Middle frontal gyrus (tissue), 1 donor: ENCODE measurements at regions not wholly inside any gene's neighbourhood (a gene's known extent, or its start where the extent isn't known, plus 50 kb on each side); places are given as distances from the start of the nearest gene placed in this dataset.

ENCODE experiments used
- DNase-seq: peaks from one replicate; pipeline ENCODE4 v3.0.0-alpha.2; 2015; ENCODE audit warnings: low spot score; ENCODE audit errors: extremely low spot score

DNA sequence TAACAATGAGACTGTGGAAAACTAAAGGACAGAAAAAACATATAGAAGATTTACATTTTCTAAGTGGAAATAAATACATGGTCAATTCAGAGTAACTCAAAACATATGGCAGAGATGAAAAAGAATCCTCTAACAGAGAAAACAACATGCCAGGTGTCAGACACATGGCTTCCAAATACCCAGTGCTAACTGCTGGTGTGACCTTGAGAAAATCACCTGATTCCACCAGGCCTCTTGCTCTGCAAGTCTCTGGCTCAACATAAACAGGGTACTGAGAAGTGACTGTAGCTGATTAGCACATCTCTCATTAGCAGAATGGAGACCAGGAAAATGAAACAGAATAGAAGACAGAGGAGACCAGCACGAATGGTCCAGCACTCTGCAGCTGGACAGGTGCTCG, 210.8 kb downstream of the HNMT start:
- DNase-seq: no peak

DNA sequence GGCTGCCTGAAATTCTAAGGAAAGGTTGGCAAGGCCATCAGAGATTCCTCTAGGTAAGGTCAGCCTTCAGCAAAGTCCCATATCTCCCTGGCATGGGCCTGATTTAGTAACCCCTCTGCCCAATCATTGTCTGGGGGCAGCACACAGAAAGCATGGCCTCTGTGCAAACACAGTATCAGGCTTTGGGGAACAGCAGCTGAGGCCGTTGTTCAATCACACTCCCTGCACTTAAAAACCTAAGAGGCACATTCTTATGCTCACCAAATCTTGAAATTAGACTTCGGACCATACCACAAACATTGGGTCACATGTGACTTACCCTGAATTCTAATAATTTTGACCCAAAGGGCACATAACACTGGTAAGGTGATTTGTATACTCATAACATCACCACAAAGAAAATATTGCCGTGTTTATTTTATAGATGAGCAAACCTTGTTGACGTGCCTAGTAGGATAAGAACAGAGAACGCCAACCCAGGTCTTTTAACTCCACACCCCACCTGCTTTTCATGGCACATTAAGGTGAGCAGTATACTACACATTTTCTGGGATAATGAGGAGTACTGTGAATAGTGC, 212.7 kb downstream of the HNMT start:
- no peak for DNase-seq

DNA sequence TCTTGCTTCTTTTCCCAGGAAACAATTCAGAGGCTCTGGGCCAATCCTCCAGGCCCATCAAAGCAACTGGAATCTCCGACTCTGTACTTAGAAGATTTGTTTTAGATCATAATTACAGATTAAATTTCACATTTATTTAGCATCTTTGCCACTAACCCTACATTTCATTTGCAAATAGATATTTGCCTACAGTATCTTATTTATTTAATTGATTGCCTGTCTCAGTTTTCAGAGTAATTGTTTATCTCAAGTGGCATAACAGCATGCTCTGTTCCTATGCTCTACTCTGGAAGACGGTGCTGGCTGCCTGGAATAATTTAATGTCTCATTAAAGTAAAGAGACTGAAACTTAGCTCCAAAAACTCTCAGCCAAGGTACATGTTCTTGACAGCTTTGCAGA, 213.4 kb downstream of the HNMT start:
- DNase-seq: no peak

DNA sequence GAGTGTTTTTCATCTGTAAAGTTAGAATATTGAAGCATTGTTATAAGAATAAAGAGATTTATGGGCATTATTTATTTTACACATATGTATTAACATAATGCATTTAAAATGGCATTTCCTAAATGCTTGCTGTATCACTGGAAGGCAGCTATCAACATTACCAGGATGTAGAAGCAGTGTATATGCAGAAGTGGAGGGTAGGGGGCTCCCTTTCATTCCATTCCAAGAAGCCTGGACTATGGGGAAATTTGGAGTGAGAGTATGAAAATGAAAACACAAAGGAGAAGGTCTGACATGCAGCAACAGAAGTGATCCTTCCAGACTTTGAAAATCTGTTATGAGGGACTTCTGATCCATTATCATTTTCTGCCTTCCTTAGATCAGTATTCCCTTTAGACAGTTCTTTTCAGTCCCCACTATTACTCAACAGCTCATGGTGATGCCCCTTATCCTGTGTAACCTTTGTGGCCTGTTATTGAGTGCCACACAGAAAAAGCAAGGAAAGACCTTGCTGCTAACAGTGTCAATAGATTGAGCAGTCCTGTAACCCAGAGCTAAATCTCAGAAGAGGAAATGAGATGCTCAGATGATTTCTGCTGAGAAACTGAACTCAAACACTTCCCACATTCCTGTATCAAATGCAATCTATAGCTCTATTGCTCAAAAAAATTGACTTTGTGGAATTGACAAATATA, 216.6 kb downstream of the HNMT start:
- no peak for DNase-seq

DNA sequence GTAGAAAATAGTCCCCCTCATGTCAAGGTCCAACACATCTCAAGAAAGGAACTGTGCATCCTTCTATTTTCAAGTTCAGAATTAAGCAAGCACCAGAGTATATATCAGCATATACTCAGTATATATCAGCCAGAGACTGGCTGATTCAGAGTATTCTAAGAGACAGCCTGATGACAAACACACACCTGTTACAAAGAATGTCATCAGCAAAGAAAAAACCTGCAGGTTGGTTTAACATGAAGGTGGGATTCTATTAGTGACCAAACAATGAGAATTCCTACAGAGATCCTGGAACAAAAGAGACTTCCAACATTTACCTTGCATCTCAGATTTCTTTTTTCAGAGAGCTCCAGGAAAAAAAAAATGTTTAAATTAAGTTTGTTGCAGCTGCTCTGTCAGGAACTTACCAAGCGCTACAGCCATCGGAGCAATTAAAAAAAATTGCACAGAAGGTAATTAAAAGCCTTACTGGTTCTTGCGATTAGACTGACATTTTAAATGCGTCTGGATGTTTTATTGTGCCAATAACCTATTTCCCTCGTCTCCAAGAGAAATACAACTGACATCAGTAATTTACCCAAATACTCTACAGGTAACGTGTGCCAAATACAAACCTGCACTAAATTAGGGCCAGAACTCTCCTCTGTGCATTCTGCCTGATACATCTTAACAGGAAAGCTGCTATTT, 218.1 kb downstream of the HNMT start:
- DNase-seq: no peak

DNA sequence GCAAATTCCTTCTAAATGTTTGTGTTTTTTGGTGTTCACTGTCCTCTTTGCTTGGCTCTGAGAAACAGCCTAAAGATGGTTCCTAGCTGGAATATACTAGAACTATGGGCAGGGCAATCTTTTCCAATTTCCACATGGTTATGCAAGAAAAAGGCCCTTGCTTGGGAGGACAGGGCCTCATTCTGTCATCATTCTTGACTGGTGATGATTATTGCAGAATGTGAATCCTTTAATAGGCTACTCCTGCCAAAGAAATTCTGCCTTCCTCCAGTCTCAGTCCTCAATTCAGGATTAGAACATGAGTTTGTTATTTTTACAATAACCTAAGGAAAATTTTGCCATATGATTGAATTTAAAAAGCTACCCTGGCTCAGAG, 218.7 kb downstream of the HNMT start:
- no peak for DNase-seq

DNA sequence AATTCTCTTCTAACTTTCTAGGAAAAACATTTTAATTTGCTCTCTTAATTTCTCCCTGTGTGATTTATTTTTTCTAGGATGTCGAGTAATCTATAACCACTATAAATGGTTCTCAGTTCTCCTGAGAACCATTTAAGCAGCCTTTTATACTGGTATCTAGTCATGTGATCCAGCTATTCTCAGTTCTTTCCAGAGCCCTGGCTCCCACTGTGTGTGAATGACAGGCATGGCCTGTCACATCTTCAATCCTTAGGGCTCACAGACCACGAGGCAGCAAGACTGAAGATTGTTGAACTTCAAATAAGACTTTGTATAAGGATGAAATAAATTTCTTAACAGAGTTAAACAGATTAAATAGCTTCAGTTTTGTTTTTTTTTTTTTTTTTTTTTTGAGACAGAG, 219.4 kb downstream of the HNMT start:
- no peak for DNase-seq

DNA sequence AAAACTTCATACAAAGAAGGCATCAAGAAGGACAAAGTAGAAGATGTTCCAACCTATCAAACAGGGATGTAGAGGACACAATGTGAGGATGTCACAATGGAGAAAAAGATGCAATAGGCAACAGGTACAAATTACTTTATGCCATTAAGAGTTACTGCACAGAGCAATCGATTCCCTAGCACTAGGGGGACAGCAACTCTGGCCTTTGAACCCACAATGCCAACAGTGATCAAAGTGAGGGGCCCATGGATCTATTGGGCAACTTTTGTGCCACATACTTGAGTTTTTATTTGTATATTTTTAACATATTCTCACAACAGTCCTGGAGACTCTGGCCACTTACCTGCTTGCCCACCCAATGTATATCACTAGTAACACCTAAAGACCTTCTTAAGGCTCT, 220.2 kb downstream of the HNMT start:
- DNase-seq: no peak

DNA sequence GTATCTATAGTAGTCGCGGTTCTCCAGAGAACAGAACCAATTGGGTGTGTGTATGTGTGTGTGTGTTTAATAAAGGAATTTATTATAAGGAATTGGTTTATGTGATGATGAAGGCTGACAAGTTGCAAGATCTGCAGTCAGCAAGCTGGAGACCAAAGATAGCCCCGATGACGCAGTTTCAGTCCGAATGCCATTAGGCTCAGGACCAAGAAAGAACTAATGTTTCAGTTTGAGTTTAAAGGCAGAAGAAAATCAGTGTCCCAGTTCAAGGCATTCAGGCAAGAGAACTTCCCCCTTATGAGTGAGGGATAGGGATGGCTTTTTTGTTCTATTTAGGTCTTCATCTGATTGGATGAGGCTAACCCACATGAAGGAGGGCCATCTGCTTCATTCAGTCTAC, 221.6 kb downstream of the HNMT start:
- DNase-seq: no peak

DNA sequence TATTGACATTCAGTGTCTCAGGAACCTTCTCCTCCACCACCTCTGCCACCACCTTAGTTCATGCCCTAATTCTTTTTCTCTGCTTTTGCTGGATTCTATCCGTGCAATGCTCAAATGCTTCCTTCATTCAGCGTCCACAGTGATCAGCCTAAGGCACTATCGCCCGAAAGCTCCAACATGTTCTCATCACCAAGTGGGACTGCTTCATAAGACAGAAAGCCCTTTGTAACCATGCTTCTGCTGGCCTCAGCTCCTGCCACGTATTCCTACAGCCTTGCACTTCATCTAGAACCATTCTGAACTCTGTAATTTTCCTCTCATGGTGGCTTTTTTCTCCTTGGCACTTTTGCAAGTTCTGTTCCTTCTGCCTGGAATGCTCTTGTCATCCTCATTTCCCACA, 222.9 kb downstream of the HNMT start:
- no peak for DNase-seq

DNA sequence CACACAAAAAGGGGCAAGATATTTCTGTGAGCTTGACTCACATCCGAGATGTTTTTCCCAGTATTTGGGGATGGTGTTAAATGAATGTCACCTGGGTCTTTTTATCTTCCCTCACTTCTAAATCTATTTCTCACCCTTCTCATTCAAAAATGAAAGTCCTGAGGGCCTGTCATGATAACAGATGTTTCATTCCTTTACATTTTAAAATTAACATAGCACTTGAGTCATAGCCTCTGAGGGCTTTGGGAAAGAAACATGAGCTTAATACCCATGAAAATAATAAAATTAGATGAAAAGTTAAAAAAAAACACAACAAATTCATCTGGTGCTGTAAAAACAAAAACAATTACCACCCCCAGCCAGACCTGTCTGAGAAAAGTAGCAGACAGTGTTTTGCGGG, 226.7 kb downstream of the HNMT start:
- DNase-seq: no peak

DNA sequence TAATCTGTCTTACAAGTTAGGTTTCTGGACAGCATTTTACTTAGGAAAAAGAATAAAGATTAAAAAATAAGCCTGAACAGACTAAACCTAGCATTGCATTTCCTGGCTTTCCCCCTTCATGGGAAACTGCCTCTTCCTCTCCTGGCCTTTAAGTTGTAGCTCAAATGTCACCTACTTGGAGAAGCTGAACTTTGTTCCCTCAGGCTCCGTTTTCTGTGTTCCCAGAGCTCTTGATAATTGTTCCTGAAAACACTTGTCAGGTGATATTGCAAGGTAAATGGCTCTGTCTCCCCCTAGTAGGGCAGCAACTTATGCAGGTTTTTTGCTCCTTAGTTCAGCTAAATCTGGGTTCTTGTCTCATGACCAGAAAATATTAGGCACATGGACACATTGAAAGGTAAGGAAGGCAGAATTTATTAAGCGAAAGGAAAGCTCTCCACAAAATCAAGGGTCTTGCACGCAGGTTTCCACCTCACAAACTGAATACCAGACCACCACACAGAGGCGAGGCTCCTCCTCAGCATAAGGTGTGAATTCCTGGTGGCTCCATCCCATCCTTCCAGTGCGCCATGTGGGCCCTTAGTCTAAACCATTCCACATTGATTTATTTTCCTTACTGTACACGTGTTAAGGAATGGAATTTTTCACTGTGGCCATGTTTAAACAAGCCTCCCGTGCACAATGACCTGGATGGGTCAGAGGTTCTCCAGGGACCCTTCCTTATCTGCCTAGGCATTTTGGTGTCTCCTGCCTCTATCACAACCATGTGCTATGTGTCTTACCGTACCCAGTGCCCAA, 229.3 kb downstream of the HNMT start:
- DNase-seq: no peak

DNA sequence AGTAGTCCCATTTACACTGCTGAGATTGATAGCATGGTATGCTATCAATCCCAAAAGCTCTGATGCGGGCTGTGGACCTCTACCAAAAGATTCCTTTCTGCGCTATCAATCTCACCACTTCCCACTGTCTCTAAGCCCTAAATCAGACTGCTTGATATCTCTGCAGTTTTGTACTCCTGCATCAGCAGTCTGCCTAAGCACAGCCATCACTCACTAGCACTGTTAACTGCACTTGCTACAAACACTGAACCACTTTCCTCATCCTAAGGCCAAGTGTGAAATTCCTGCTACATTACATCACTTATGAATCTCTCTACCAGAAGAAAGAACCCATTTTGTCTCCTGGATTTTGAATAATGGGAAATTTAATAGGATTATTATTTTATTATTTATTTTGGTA, 237.0 kb downstream of the HNMT start:
- no peak for DNase-seq

DNA sequence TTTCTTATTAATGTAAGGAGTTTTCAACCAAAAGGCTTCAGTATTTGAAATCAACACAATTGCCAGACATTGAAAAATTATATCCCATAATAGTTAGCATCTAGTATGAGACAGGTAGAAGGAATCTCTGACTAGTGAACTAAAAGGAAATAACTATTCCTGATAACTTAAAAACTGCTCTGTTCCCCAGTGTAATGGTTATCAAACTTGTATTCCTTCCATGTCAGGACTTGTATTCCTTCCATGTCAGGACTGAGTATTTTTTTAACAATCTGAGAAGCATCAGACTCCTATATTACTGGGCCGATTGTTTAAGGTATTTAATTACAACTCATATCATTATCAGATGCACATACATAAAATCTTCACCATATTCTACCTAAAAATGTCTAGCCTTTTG, 238.5 kb downstream of the HNMT start:
- no peak for DNase-seq

DNA sequence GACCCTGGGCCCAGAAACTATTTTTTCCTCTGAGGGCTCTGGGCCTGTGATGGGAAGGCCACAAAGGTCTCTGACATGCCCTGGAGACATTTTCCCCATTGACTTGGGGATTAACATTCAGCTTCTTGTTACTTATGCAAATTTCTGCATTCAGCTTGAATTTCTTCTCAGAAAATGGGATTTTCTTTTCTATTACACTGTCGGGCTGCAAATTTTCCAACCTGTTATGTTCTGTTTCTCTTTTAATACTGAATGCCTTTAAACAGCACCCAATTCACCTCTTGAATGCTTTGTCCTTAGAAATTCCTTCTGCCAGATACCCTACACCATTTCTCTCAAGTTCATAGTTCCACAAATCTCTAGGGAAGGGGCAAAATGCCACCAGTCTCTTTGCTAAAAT, 241.0 kb downstream of the HNMT start:
- DNase-seq: no peak

DNA sequence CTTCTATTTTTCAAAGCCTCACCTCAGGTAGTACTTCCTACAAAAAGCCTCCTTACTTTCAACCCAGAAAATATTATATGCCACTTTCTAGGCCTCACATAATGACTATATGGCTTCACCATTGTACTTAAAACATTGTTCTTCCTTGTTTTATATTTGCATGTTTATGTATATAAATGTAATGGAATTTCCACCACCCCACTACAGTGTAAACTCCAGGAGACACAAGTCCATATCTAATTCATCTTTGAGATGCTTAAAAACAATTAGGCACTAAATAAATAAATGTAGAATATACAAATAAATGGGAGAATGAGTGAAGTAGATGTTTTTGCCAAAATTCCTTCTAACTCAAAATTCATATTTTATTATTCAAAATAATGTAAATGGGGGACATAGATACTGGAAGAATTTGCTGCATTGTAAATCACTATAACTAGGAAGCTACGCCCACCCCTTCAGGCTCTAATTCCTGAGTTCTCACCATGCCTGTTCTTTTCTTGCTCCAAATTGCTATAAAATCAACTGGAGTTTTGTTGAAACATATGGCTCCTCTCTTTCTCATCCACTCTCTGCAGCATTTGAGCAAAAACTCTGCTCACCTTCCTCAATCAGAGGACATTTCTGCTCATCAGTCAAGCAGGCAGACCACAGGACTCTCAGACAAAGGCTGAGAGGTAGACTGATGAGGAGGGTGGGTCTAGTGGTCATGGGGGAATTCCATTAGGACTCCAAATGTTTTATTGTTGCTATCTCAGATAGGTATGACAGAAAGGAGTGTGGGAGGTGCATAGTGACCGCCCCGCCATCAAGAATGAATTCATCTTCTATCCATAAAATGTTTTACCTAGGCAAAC, 243.0 kb downstream of the HNMT start:
- no peak for DNase-seq

DNA sequence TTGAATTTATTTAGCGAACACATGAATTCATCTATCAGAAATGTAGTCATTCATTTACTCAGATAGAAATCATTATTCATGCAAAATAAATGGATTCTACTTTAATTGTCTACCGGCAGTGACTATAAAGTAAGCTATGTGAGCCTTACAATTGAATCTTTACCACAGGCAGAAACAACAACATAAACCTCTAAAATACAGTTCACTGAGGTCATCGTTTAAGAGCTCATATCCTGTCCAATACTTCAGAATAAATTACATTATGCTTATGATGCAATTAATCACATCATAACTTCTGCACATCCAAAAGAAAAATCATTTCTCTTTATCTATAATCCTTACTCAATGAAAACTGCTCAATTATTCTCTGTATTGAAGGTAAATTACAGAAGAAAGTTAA, 244.7 kb downstream of the HNMT start:
- DNase-seq: no peak

DNA sequence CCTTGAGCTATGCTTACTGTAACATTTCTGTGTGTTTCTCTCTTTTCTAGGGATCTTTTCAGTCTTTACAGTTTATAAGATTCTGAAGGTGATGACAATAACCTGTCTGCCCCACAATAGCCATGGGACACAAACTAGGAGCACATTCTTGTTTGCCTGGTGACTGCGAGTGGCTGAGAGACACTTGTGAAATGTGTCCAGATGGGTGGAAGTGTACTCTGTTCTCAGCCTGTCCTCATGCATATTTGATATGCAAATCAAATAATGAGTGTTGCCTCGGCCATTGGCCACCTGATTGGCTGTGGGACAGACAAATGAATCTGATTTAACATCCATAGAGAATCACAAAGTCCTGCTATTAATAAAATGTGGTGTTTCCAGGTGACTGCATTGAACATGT, 246.2 kb downstream of the HNMT start:
- no peak for DNase-seq

DNA sequence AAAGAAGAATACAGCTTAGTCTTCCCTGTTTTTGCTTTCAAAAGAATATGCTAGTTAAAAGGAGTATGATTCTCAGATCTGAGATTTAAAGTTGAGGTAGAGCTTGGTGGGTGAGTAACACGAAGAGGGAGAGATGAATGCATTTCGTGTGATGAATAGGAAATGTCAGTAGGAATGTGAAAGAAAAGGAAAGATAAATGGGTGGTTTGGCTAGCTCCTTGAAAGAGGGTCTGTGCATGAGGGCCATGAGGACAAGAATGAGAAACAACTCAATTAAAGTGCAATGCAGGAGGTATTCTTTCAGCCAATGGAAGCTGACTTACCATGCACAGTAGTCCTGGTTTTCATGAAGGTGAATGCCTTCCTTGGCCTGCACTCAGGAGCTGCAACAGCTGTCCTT, 248.2 kb downstream of the HNMT start:
- no peak for DNase-seq

DNA sequence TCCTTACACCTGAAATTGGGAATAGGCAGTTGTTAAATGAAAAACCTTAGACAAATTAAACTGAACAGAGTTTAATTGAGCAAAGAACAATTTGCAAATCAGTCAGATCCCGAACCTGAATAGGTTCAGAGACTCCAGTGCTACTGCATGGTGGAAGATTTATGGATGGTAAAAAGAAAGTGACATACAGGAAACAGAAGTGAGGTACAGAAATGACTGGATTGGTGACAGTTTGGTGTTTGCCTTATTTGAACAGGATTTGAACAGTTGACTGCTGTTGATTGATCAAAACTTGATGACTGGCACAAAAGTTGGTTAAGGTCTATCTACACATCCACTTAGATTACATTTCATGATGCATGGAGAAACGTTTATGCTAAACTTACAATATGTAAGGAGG, 248.8 kb downstream of the HNMT start:
- DNase-seq: no peak

DNA sequence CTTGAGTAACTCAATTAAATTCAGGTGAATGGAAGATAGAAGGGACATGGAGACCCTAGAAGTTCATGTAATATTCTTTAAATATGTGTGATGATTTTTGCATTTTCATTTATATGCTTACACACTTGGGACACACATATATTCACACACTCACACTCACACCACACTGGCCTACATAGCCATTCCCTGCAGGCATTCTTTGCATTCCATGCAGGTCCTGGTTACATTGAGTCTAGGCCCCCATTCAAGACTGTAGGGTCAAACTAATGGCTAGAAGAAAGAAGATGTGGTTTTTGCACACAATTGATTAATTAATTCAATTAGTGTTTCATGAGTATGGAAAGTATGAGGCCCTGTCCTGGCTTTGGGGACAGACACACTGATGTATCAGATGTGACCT, 249.4 kb downstream of the HNMT start:
- DNase-seq: no peak
